NCI-H526 treated with DMSO at 0.1 percent for 48 hours (cell line): ENCODE measurements at regions not wholly inside any gene's neighbourhood (a gene's known extent, or its start where the extent isn't known, plus 50 kb on each side); places are given as distances from the start of the nearest gene placed in this dataset.

Experiments used
- DNase-seq: peaks from one replicate; lab custom pipeline; 2025; lab: John Stamatoyannopoulos, UW

DNA sequence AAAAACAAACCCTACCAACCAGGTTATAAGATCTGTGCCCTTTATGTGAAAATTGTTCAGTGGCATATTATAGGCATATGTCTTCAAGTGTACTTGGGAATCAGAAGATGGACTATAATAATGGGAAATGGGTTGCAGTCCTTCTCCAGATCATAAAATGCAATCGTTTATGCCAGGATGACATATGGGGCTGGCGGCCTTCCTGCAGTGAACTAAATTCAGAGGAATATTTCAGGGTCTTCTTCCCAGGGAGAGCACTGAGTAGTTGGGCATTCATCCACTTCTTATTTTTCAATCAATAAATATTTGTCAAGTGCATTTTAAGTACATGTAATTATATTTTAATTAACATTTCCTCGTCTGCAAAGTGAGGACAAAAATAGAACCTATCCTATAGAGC lies 176.2 kb upstream of the CNR1 start:
- DNase-seq: no peak

GRCh38 chr6:88339761-88340160 lies 173.6 kb upstream of the CNR1 start:
- no peak for DNase-seq

DNA sequence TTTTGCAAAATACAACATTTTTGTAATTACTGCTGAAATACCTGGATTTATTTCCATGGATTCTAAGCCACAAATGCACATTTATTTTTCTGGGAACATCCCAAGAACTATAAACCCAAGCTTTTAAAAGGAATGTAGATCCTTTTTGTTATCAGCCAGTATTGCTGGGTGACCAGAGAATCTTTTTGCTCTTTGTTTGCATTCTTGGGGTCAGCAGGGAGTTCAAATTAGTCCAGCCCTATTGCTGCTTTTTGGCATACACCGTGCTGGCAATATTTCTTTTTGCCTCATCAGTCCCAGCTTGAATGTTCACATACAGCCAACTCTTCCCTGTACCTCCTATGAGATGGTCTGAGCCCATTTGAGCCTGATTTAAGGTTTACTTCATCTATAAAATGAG lies 155.2 kb upstream of the CNR1 start:
- DNase-seq: no peak

- no peak for DNase-seq
These were observed 145.4 kb upstream of the CNR1 start for GRCh38 chr6:88311561-88311960.

DNA sequence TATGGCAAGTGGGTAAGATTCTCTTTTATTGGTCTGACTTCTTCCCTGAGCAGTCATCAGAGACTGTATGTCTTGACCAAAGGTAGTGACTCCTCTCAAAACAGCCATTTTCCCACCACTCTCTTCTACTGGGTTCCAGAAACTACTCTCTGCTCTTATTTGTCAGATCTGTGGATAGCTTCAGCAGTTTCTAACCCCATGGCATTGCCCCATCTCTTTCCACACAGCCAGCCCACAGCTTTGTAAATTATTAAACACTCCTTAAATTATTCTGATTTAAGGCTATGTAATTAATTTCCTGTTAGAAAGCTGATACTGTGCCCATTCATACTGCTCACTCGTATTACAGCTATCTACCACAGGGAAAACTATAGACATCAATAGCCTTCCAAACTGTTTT lies 138.4 kb upstream of the CNR1 start:
- DNase-seq: no peak

GRCh38 chr6:88302769-88303225 lies 136.7 kb upstream of the CNR1 start:
- no peak for DNase-seq

- DNase-seq: no peak
These were observed 136.0 kb upstream of the CNR1 start for GRCh38 chr6:88301888-88302768.

GRCh38 chr6:88301256-88301655 lies 135.1 kb upstream of the CNR1 start:
- no peak for DNase-seq

DNA sequence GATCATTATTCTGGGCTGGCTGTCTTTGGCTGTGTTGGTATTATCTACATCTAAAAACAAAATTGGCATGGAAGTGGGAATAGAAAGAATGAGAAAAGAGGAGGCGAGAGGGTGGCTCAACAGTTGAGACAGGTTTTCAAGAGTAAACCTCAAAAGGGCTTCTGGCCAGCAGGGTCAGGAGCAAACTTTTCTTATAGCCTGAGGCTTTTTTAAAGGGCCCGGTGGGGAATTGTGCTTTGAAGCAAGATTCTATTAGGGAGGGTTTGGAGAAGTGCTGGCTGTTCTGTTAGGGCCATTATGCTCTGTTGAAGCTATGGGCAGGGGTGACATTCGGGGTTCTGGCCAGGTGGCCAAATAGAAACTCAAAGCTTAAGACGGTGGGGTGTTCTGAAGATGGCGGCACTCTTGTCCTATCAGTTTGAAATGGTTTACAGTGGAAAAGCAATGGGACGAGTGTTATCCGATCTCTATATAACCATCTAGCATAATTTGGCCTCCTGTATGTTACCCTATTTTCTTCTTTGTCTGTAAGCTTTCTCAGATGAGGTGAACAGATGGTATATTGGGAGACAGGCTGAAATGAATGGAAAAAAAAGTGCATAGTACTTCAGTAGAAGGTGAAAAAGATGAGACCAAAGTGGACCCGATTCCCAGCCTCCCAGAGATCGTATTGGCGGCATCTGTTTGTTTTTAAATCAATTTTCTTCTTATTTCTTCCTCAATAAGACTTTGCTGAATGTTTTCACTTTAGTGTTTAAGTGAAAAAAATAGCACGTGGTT lies 132.1 kb upstream of the CNR1 start:
- DNase-seq: no peak

DNA sequence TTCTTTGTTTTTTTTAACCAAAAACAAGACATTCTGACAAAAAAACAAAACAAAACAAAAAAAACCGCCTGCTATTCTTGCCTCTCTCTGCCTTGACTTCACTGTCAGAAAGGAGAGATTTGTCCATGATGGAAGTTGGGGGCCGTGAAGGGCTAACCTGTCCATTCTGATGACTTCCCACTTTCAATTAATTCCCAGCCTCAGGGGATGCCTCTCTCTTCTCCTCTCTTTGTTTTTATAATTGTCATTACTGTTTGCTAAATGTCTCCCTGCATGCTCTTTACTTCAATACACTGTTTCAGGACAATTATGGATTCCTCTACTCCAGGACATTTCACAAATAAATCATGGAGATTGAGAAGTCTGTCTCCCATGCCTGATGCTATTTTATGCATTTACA lies 130.5 kb upstream of the CNR1 start:
- DNase-seq: no peak

- no peak for DNase-seq
These were observed 129.5 kb upstream of the CNR1 start for GRCh38 chr6:88295663-88296062.

DNA sequence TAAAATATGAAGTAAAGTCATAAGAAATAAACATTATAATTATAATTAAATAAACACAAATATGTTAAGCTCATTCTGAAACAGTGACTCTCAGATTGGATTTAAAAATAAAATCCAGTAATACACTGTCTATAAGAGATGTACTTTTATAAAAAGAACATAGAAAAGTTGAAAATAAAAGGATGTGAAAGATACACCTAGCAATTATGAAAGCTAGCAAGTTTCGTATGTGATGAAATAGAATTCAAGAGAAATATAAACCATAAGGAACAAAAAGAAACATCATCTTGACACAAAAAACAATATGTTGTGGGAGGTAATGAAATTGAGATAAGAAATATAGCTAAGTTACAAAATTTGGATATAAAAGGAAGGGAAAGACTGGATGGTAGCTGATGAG lies 128.6 kb upstream of the CNR1 start:
- no peak for DNase-seq

DNA sequence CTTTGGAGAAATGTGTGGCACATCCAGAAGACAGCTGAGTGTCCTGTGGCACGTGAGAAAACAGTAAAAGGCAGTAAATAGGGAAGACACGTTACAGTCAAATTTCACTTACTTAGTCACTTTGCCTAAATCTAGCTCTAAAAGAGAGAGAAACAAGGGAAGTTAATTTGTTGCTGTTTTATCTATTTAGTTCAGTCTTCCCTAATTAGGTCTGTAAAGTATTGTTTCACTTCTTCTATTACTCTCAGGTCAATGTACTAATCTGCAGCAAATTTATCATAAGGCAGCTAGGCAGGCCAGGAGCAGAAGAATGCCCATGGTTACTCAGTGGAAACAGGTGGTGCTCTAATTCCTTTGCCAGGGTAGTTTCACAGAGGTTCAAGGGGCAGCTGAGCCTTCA lies 124.3 kb upstream of the CNR1 start:
- DNase-seq: no peak

GRCh38 chr6:88287696-88288095 lies 121.5 kb upstream of the CNR1 start:
- no peak for DNase-seq

DNA sequence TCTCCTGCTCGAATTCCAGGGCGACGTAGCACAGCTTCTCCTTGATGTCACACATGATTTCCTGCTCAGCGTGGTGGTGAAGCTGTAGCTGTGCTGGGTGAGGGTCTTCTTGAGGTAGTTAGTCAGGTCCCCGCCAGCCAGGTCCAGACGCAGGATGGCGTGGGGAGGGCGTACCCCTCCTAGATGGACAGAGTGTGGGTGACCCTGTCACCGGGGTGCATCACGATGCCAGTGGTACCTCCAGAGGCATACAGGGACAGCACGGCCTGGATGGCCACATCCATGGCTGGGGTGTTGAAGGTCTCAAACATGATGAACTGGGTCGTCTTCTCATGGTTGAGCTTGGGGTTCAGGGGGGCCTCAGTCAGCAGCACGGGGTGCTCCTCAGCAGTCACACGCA lies 110.2 kb upstream of the CNR1 start:
- DNase-seq: no peak

DNA sequence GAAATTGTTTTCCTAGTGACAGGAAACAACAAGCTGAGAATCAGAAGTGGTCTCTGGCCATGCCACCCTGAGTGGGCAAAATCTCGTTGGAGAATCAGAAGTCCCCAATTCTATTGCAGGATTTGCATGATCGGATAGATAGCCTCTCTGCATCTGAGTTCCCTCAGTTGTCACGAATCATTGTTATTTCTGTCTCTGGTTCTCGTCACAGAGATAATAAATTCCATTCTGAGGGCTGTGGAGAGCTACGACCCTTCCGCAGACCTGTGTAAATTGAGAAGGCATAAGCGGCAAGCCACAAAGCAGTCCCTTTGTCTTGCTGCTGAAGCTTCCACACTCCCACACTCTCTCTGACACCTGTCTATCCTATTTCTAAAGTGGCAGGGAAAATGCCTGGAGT lies 102.4 kb upstream of the CNR1 start:
- DNase-seq: no peak

- DNase-seq: no peak
These were observed 100.0 kb upstream of the CNR1 start for GRCh38 chr6:88266126-88266525.

GRCh38 chr6:88263591-88263990 lies 97.4 kb upstream of the CNR1 start:
- DNase-seq: no peak

- no peak for DNase-seq
These were observed 96.2 kb upstream of the CNR1 start for GRCh38 chr6:88262332-88262731.

GRCh38 chr6:88251301-88251700 lies 85.2 kb upstream of the CNR1 start:
- DNase-seq: no peak

DNA sequence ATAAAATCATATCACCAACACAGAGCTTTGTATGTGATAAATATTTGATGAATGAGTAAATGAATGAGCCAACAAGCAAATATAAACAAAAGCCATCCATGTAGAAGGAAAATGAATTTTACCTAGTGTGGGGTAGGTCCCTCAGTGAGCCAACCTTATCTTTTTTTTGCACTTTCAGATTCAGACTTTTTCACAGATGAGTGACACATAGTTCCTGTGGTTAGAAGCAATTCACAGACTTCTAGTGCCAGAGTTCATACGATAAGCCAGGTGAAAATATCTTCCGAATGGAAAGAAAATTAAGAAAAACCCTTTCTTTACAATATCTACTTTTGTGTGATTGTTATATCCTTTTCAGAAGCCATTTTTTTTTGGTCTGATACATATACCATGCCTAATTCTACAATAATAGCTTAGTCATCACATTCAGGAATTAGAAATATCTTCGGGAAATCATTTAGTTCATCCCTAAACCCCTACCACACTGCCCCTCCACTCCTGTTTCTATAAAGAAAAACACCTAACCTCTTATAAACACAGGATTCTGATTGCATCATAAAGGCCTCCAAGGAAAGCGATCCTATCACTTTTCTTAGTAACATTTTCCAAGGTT lies 82.7 kb upstream of the CNR1 start:
- no peak for DNase-seq

DNA sequence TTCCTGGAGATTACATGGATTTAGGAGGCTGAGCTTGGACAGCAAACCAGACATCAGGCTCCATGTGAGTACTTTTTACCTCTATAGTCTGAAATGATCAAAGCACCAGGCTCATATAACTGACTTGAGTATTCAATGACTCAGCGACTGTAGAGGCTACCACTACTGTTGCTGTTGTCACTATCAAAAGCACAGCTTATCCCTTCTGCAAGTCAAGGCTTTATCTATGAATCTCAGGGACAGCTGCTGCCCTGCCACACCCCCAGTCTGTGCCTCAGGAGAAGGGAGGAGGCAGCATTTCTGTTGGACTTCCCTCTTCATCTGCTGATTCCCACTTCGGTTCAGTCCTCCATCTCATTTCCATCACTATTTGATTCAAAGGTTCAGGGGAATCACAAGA lies 80.5 kb upstream of the CNR1 start:
- no peak for DNase-seq

DNA sequence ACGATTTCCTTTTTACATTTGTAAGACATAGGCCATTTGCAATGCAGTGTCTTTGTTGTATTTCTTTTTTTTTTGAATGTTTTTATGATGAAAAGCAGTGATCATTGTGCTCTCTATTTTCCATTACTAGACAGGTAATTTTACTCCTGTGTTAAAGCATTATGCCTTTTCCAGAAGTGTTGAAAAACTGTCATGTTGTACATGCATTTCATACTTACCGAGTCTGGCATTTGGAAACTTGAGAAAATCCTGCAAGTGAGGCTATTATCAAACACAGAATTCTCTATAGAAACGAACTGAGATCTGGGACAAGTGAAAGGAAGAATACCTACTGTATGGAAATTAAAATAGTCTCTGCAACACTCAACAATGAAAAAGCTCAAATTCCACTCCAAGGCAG lies 78.6 kb upstream of the CNR1 start:
- DNase-seq: no peak
